HS-27A (cell line): ENCODE measurements at regions not wholly inside any gene's neighbourhood (a gene's known extent, or its start where the extent isn't known, plus 50 kb on each side); places are given as distances from the start of the nearest gene placed in this dataset.
"Not testable (repeated sequence)": the region's sequence is repeated elsewhere in the genome, so short reads cannot be mapped to it uniquely, and the experiment has no call there.

Source experiments
- DNase-seq: peaks from one replicate; pipeline ENCODE4 v3.0.0-alpha.2; 2012; ENCODE audit warnings: low read depth, missing footprints

- no peak for DNase-seq
These were observed 111.4 kb upstream of the CPHXL start for GRCh38 chr16:75837681-75838080.

- no peak for DNase-seq
These were observed 115.2 kb upstream of the CPHXL start for GRCh38 chr16:75841517-75841916.

- DNase-seq: no peak
These were observed 120.9 kb upstream of the CPHXL start for GRCh38 chr16:75847172-75847571.

GRCh38 chr16:75854152-75854551, 127.9 kb upstream of the CPHXL start:
- no peak for DNase-seq

- no peak for DNase-seq
These were observed 134.2 kb upstream of the CPHXL start for GRCh38 chr16:75860326-75861053.

- DNase-seq: no peak
These were observed 135.2 kb upstream of the CPHXL start for GRCh38 chr16:75861311-75862097.

- DNase-seq: no peak
These were observed 135.8 kb upstream of the CPHXL start for GRCh38 chr16:75862098-75862386.

GRCh38 chr16:75864243-75864642, 138.0 kb upstream of the CPHXL start:
- no peak for DNase-seq

GRCh38 chr16:75865736-75866135, 139.4 kb upstream of the CPHXL start:
- DNase-seq: no peak

GRCh38 chr16:75868636-75869632, 142.6 kb upstream of the CPHXL start:
- DNase-seq: no peak

- not testable (repeated sequence) for DNase-seq
These were observed 155.0 kb upstream of the CPHXL start for GRCh38 chr16:75881280-75881679.

GRCh38 chr16:75899163-75899562, 172.9 kb upstream of the CPHXL start:
- no peak for DNase-seq

GRCh38 chr16:75908331-75909117, 182.2 kb upstream of the CPHXL start:
- no peak for DNase-seq

- DNase-seq: no peak
These were observed 183.5 kb upstream of the CPHXL start for GRCh38 chr16:75909746-75910145.

GRCh38 chr16:75911896-75912295, 185.6 kb upstream of the CPHXL start:
- no peak for DNase-seq

GRCh38 chr16:75913958-75914357, 187.7 kb upstream of the CPHXL start:
- DNase-seq: no peak

- no peak for DNase-seq
These were observed 190.2 kb upstream of the CPHXL start for GRCh38 chr16:75916451-75916850.

- no peak for DNase-seq
These were observed 191.8 kb upstream of the CPHXL start for GRCh38 chr16:75918109-75918508.

GRCh38 chr16:75919664-75920063, 193.4 kb upstream of the CPHXL start:
- no peak for DNase-seq

- no peak for DNase-seq
These were observed 195.0 kb upstream of the CPHXL start for GRCh38 chr16:75921281-75921680.

- no peak for DNase-seq
These were observed 196.0 kb upstream of the CPHXL start for GRCh38 chr16:75922250-75922649.

GRCh38 chr16:75924397-75924796, 198.1 kb upstream of the CPHXL start:
- DNase-seq: no peak
